Gastroesophageal sphincter (tissue), 4 donors: ENCODE measurements at regions not wholly inside any gene's neighbourhood (a gene's known extent, or its start where the extent isn't known, plus 50 kb on each side); places are given as distances from the start of the nearest gene placed in this dataset.

Experiments used
- ATAC-seq: fragments of 150-250 bp; one replicate; pipeline ENCODE4 v1.9.1; 2016; ENCODE audit warnings: mild to moderate bottlenecking, moderate library complexity
- H3K27ac ChIP-seq, 4 donors: fragments of 200-600 bp; sonication (generic) in 3 of 4; 1 replicate in 3 of 4; 2 replicates in 1 of 4; pipeline ENCODE4 v1.5.1; 2016 to 2019
- H3K27me3 ChIP-seq: fragments of 200-600 bp; sonication (generic); one replicate; pipeline ENCODE4 v1.5.1; 2019
- H3K36me3 ChIP-seq, 2 donors: fragments of 200-600 bp; sonication (generic); one replicate each; pipeline ENCODE4 v1.5.1; 2019; ENCODE audit warnings: control low read depth in 1 of 2
- H3K4me1 ChIP-seq, 3 donors: fragments of 200-600 bp; sonication (generic); 1 replicate in 2 of 3; 2 replicates in 1 of 3; pipeline ENCODE4 v1.5.1; 2016 to 2019; ENCODE audit warnings: control low read depth in 2 of 3
- H3K4me3 ChIP-seq, 2 donors: fragments of 200-600 bp; sonication (generic); one replicate each; pipeline ENCODE4 v1.5.1; 2019; ENCODE audit warnings: mild to moderate bottlenecking in 1 of 2, moderate library complexity in 1 of 2
- H3K9me3 ChIP-seq, 3 donors: fragments of 200-600 bp; sonication (generic); one replicate each; pipeline ENCODE4 v1.5.1; 2017 to 2019; ENCODE audit warnings: control low read depth in 2 of 3
- CTCF ChIP-seq, 4 experiments: fragments of 200-600 bp in 2 of 4; fragments of 450-650 bp in 2 of 4; sonication (generic) in 1 of 4; IDR thresholded peaks; one replicate each; pipeline ENCODE4 v1.5.1; 2017 to 2019; ENCODE audit warnings: antibody characterized with exemption in 4 of 4, mild to moderate bottlenecking in 2 of 4, moderate library complexity in 2 of 4
- EP300 ChIP-seq: sonication (generic); formaldehyde crosslinking; IDR thresholded peaks from one replicate; pipeline ENCODE4 v1.6.1; 2017; ENCODE audit warnings: antibody characterized with exemption, mild to moderate bottlenecking
- POLR2A ChIP-seq, 2 donors: fragments of 450-650 bp; IDR thresholded peaks; one replicate each; pipeline ENCODE4 v1.6.1; 2017; ENCODE audit warnings: antibody characterized with exemption in 2 of 2, mild to moderate bottlenecking in 2 of 2, moderate library complexity in 1 of 2
- POLR2AphosphoS5 ChIP-seq: sonication (generic); formaldehyde crosslinking; IDR thresholded peaks from one replicate; pipeline ENCODE4 v1.6.1; 2017; ENCODE audit warnings: antibody characterized with exemption
- WGBS, 2 donors: methylation state at CpG; one replicate each; pipeline ENCODE4 v1.1.5; 2018; ENCODE audit warnings: low coverage in 1 of 2; 5-methylcytosine and 5-hydroxymethylcytosine counted together

- Histone ChIP-seq H3K9me3 (no peaks in the 10 kb centered on the region), H3K4me1 (peaks cover 0 to 3% (median 0%) of the 10 kb centered on the region in 3 donors), H3K27ac (no peak overlapping the region), H3K4me3 (no peak overlapping the region), H3K36me3 (no peaks in the 10 kb centered on the region), H3K27me3 (peaks cover 38% of the 10 kb centered on the region)
- no peak for ATAC-seq
- TF ChIP-seq POLR2AphosphoS5 (no peak), EP300 (no peak), POLR2A (IDR thresholded peaks at IDR 0.05) (no peak), CTCF (IDR thresholded peaks at IDR 0.05) (no peak)
- 66 to 67% methylated on average over 8 to 14 of the region's 21 CpGs for WGBS, 2 donors
Observed at GRCh38 chr22:49017482-49018329, 810.0 kb downstream of the BRD1 start.

- H3K9me3 ChIP-seq: no peaks in the 10 kb centered on the region
- H3K27me3 ChIP-seq: peaks cover 42% of the 10 kb centered on the region
- no peak for TF ChIP-seq CTCF (IDR thresholded peaks at IDR 0.05)
- TF ChIP-seq POLR2A (IDR thresholded peaks at IDR 0.05): no peak
- TF ChIP-seq EP300: no peak
- TF ChIP-seq POLR2AphosphoS5: no peak
- H3K27ac ChIP-seq: no peak overlapping the region
- no peaks in the 10 kb centered on the region for H3K36me3 ChIP-seq
- peaks cover 0 to 10% (median 0%) of the 10 kb centered on the region in 3 donors for H3K4me1 ChIP-seq
- 33% methylated on average over 1 of the region's 16 CpGs; no CpG with 5 or more reads in 1 of the 2 donors for WGBS, 2 donors
- ATAC-seq: no peak
- no peak overlapping the region for H3K4me3 ChIP-seq
Observed at GRCh38 chr22:49016909-49017481, 810.7 kb downstream of the BRD1 start.

GRCh38 chr22:49015993-49016908 lies 811.4 kb downstream of the BRD1 start:
- H3K9me3 ChIP-seq: no peaks in the 10 kb centered on the region
- ATAC-seq: no peak
- peaks cover 0 to 10% (median 0%) of the 10 kb centered on the region in 3 donors for H3K4me1 ChIP-seq
- H3K27ac ChIP-seq: no peak overlapping the region
- TF ChIP-seq POLR2AphosphoS5 (no peak), CTCF (IDR thresholded peaks at IDR 0.05) (no peak), POLR2A (IDR thresholded peaks at IDR 0.05) (no peak), EP300 (no peak)
- H3K4me3 ChIP-seq: no peak overlapping the region
- 58 to 80% methylated on average over 7 to 18 of the region's 26 CpGs for WGBS, 2 donors
- H3K27me3 ChIP-seq: peaks cover 42% of the 10 kb centered on the region
- H3K36me3 ChIP-seq: no peaks in the 10 kb centered on the region

- 86 to 92% methylated on average over 5 to 13 of the region's 13 CpGs for WGBS, 2 donors
- no peak overlapping the region for H3K27ac ChIP-seq
- TF ChIP-seq EP300 (no peak), POLR2AphosphoS5 (no peak), CTCF (IDR thresholded peaks at IDR 0.05) (no peak), POLR2A (IDR thresholded peaks at IDR 0.05) (no peak)
- no peaks in the 10 kb centered on the region for H3K36me3 ChIP-seq
- no peak for ATAC-seq
- peaks cover 47% of the 10 kb centered on the region for H3K27me3 ChIP-seq
- H3K4me3 ChIP-seq: no peak overlapping the region
- H3K4me1 ChIP-seq: peaks cover 0 to 10% (median 0%) of the 10 kb centered on the region in 3 donors
- H3K9me3 ChIP-seq: no peaks in the 10 kb centered on the region
Observed at GRCh38 chr22:49015459-49015858, 812.2 kb downstream of the BRD1 start.
